K562 (cell line): ENCODE measurements at regions not wholly inside any gene's neighbourhood (a gene's known extent, or its start where the extent isn't known, plus 50 kb on each side); places are given as distances from the start of the nearest gene placed in this dataset.

Source experiments
- ATAC-seq: fragments of 200-7000 bp; cut with Tn5 transposase; 3 replicates; pipeline ENCODE4 v1.9.1; 2020; ENCODE audit warnings: moderate library complexity
- BruUV-seq: library from RNA; stranded (reverse); fragments of 400-500 nt; replicated peaks from 2 replicates; lab custom pipeline; 2021; lab: Mats Ljungman, UMichigan
- CTCF ChIA-PET: fragments of 300-600 bp; formaldehyde crosslinking; extraction: SDS; loops from one replicate; lab custom pipeline; 2021; ENCODE audit warnings: low intra/inter-chr PET ratio; lab: Yijun Ruan, JAX
- POLR2A ChIA-PET: fragments of 300-600, 350-650 bp; sonication (Branson Sonifier 250); formaldehyde crosslinking; extraction: SDS; loops from one replicate; lab custom pipeline; 2021; ENCODE audit warnings: antibody characterized with exemption, inconsistent platforms; lab: Yijun Ruan, JAX
- DNase-seq, 4 experiments: peaks; one replicate each; pipeline versions ENCODE4 v3.0.0 to v3.0.0-alpha.2; 2011 to 2018; ENCODE audit warnings: low spot score in 3 of 4, mixed read lengths in 3 of 4; ENCODE audit errors: extremely low read depth in 1 of 4
- FAIRE-seq: peaks from 2 replicates; lab custom pipeline; 2011; peaks lifted over from hg19 to GRCh38; lab: Jason Lieb, UNC
- H2AFZ ChIP-seq: 2 replicates; pipeline ENCODE4 v1.6.0; 2011; ENCODE audit warnings: low read depth, low read length, control low read depth, inconsistent platforms
- H3K27ac ChIP-seq: fragments of 200-600 bp; 3 replicates; pipeline ENCODE4 v1.8.0; 2011; ENCODE audit warnings: low read depth, mild to moderate bottlenecking, control low read depth, inconsistent platforms, low read length, moderate library complexity, mixed read lengths; ENCODE audit errors: extremely low read depth
- H3K27me3 ChIP-seq, 2 experiments: fragments of 300-600 bp in 1 of 2; 2 replicates in 1 of 2; 3 replicates in 1 of 2; pipeline versions ENCODE4 v1.6.0 to v1.8.0; 2011; ENCODE audit warnings: inconsistent platforms in 2 of 2, low read length in 2 of 2, mild to moderate bottlenecking in 1 of 2, mixed read lengths in 1 of 2, moderate library complexity in 1 of 2; ENCODE audit not compliant: control insufficient read depth in 2 of 2, insufficient read depth in 2 of 2
- H3K36me3 ChIP-seq: fragments of 300-600 bp; 3 replicates; pipeline ENCODE4 v1.8.0; 2011; ENCODE audit warnings: mild to moderate bottlenecking, low read length, inconsistent platforms; ENCODE audit not compliant: control insufficient read depth, insufficient read depth
- H3K4me1 ChIP-seq, 2 experiments: fragments of 200-600 bp in 1 of 2; replicated peaks in 1 of 2; 2 replicates in 1 of 2; 3 replicates in 1 of 2; pipeline versions ENCODE4 v1.5.1 to v1.8.0; 2011; ENCODE audit warnings: inconsistent platforms in 2 of 2, low read length in 2 of 2, mild to moderate bottlenecking in 1 of 2, mixed read lengths in 1 of 2, moderate library complexity in 1 of 2; ENCODE audit not compliant: control insufficient read depth in 2 of 2, insufficient read depth in 2 of 2
- H3K4me2 ChIP-seq: 2 replicates; pipeline ENCODE4 v1.6.1; 2011; ENCODE audit warnings: low read length, control low read depth, inconsistent platforms, mixed read lengths; ENCODE audit not compliant: insufficient read depth
- H3K4me3 ChIP-seq: fragments of 200-600 bp; sonication (generic), shearing (Covaris generic); 2 replicates; pipeline ENCODE4 v1.5.1; 2016; ENCODE audit warnings: control low read depth, inconsistent platforms
- H3K79me2 ChIP-seq: fragments of 200-600 bp; 3 replicates; pipeline ENCODE4 v1.8.0; 2011; ENCODE audit warnings: low read length, inconsistent platforms; ENCODE audit not compliant: control insufficient read depth, insufficient read depth
- H3K9ac ChIP-seq, 2 experiments: 2 replicates each; pipeline versions ENCODE4 v1.6.0 to v1.6.1; 2011; ENCODE audit warnings: low read depth in 2 of 2, low read length in 2 of 2, control low read depth in 1 of 2, inconsistent platforms in 1 of 2, mild to moderate bottlenecking in 1 of 2, mixed read lengths in 1 of 2; ENCODE audit not compliant: insufficient read depth in 1 of 2
- H3K9me1 ChIP-seq: one replicate; pipeline ENCODE4 v1.6.0; 2011; ENCODE audit warnings: inconsistent platforms, mild to moderate bottlenecking, low read length, moderate library complexity; ENCODE audit not compliant: control insufficient read depth, insufficient read depth
- H3K9me3 ChIP-seq: replicated peaks from 2 replicates; pipeline ENCODE4 v1.5.1; 2011; ENCODE audit warnings: low read depth, low read length, inconsistent platforms; ENCODE audit not compliant: control insufficient read depth, insufficient read depth
- H4K20me1 ChIP-seq: replicated peaks from 2 replicates; pipeline ENCODE4 v1.6.1; 2011; ENCODE audit warnings: low read length, inconsistent platforms, mixed read lengths; ENCODE audit not compliant: control insufficient read depth, insufficient read depth
- CTCFL ChIP-seq: IDR thresholded peaks from 2 replicates; pipeline ENCODE4 v1.6.1; 2011; ENCODE audit warnings: borderline replicate concordance, low read depth, mild to moderate bottlenecking, moderate library complexity, low read length; ENCODE audit not compliant: insufficient read depth, poor library complexity, severe bottlenecking
- DMBX1 ChIP-seq: fragments of 250-450 bp; sonication (Bioruptor Pico); IDR thresholded peaks from 2 replicates; pipeline ENCODE4 v1.8.0; 2022; ENCODE audit warnings: inconsistent platforms, mild to moderate bottlenecking, moderate library complexity, borderline replicate concordance
- HDAC2 ChIP-seq: fragments of 450-650 bp; IDR thresholded peaks from 2 replicates; pipeline ENCODE4 v1.6.1; 2016; ENCODE audit warnings: mild to moderate bottlenecking
- IRF2 ChIP-seq: sonication (generic); formaldehyde crosslinking; IDR thresholded peaks from 2 replicates; pipeline ENCODE4 v1.8.1; 2022; ENCODE audit warnings: mild to moderate bottlenecking, missing genetic modification reagents
- NELFE ChIP-seq: IDR thresholded peaks from 2 replicates; pipeline ENCODE4 v1.6.1; 2011; ENCODE audit warnings: mild to moderate bottlenecking; ENCODE audit not compliant: insufficient read depth, insufficient read length
- RAD21 ChIP-seq, 2 experiments: fragments of 250-450 bp in 1 of 2; fragments of 450-650 bp in 1 of 2; sonication (Bioruptor Pico) in 1 of 2; formaldehyde crosslinking in 1 of 2; IDR thresholded peaks in 1 of 2; conservative IDR thresholded peaks in 1 of 2; 2 replicates each; pipeline versions ENCODE4 v1.4.0 to v1.8.0; 2020 to 2022; ENCODE audit warnings: mild to moderate bottlenecking in 2 of 2, moderate library complexity in 1 of 2
- SAFB2 ChIP-seq: fragments of 200-400 bp; formaldehyde crosslinking; IDR thresholded peaks from 2 replicates; pipeline ENCODE4 v1.6.1; 2018; ENCODE audit warnings: borderline replicate concordance, low read length, low read depth, moderate library complexity; ENCODE audit not compliant: severe bottlenecking
- USF1 ChIP-seq: sonication (generic); formaldehyde crosslinking; IDR thresholded peaks from 2 replicates; pipeline ENCODE4 v1.9.0; 2022; ENCODE audit warnings: mild to moderate bottlenecking, missing genetic modification reagents
- WGBS: fragments of 100-300 bp; shearing (Covaris generic); methylation state at CpG from one replicate; pipeline ENCODE4 v1.1.6; 2016; ENCODE audit warnings: low coverage, mixed read lengths; ENCODE audit not compliant: insufficient coverage; ENCODE audit errors: missing lambda C conversion rate; 5-methylcytosine and 5-hydroxymethylcytosine counted together
- in situ Hi-C: fragments of 300-500 bp; cut with MboI; formaldehyde crosslinking; loops from 4 replicates; pipeline ENCODE4 v1.15.0; 2018; ENCODE audit warnings: inconsistent platforms, mixed read lengths
- intact Hi-C: fragments of 100-400 bp; cut with micrococcal nuclease; formaldehyde crosslinking; loops from 2 replicates; pipeline ENCODE4 v1.14.2; 2022
- TF ChIP-seq, protein P1 (sequence below), 2 experiments: fragments of 450-650 bp; formaldehyde crosslinking in 1 of 2; IDR thresholded peaks; 2 replicates each; pipeline versions ENCODE4 v1.4.0 to v1.6.1; 2014 to 2020; ENCODE audit warnings: mild to moderate bottlenecking in 2 of 2, borderline replicate concordance in 1 of 2, low read depth in 1 of 2

DNA sequence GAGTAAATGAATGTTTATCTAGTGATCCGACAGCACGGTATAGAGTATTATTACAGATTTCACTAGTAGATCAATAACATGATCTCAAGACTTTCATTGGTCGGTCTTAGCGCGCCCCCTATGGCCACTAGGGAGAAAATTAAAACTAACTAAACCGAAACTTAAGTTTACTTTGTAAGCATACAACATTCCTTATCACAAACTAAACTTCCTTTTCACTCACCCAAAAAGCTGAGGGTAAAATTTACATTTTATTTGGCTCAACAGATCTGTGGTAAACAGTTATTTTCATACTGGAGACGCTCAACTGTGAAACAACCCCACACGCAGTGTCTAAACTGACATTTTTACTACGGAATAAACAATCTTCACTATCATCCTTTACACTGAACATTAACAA lies 215.6 kb upstream of the MAP2 start:
- Histone ChIP-seq H3K9me3 (no peaks in the 10 kb centered on the region), H3K27me3 (no peaks in the 10 kb centered on the region), H3K9me1 (no peaks in the 10 kb centered on the region), H3K4me3 (0 out of 2 replicates have a peak overlapping the region, but pooled peaks have one; percentile 17), H4K20me1 (no peaks in the 10 kb centered on the region), H3K9ac (peak overlapping the region in 1 of 2 experiments; percentile 38; a peak in 2 of 4 replicates), H3K27ac (no peak overlapping the region), H3K79me2 (no peaks in the 10 kb centered on the region), H2AFZ (peak overlapping the region; percentile 81), H3K4me2 (peak overlapping the region; percentile 43), H3K36me3 (no peaks in the 10 kb centered on the region), H3K4me1 (peaks cover 0 to 6% of the 10 kb centered on the region in 2 experiments; a peak in 1 of 5 replicates)
- no peak for FAIRE-seq
- intact Hi-C loops: loop anchor here (1.0 to 5.0 kb wide), 3 partner anchors 386 to 813 kb away; no protein-coding TSS in a partner anchor
- in situ Hi-C loops: loop anchor here (25.0 kb wide), 1 partner anchor 796 kb away; the partner anchor contains the start of gene PTH2R
- peak; percentile 60; the same call in 2 of the 3 replicates for ATAC-seq
- ChIA-PET CTCF (interaction anchor here (1.5 kb wide), 2 partner anchors 742 to 813 kb away, joined by 4 to 9 read pairs; no protein-coding TSS in a partner anchor), POLR2A (no interaction called here)
- peak; percentile 8 to 44 (median 16) for DNase-seq
- no TSS peak for BruUV-seq
- WGBS: 7% methylated on average over 9 of the region's 9 CpGs
- TF ChIP-seq CTCFL (no peak), RAD21 (CRISPR knock-in tag; conservative IDR thresholded peaks at IDR 0.05 in 1 of 2, IDR thresholded peaks at IDR 0.05 in 1 of 2) (peak; percentile 79 to 80), NELFE (no peak), DMBX1 (CRISPR knock-in tag) (no peak), SAFB2 (no peak), USF1 (CRISPR knock-in tag) (no peak), IRF2 (CRISPR knock-in tag) (no peak), HDAC2 (no peak)
- TF ChIP-seq, protein P1, sequence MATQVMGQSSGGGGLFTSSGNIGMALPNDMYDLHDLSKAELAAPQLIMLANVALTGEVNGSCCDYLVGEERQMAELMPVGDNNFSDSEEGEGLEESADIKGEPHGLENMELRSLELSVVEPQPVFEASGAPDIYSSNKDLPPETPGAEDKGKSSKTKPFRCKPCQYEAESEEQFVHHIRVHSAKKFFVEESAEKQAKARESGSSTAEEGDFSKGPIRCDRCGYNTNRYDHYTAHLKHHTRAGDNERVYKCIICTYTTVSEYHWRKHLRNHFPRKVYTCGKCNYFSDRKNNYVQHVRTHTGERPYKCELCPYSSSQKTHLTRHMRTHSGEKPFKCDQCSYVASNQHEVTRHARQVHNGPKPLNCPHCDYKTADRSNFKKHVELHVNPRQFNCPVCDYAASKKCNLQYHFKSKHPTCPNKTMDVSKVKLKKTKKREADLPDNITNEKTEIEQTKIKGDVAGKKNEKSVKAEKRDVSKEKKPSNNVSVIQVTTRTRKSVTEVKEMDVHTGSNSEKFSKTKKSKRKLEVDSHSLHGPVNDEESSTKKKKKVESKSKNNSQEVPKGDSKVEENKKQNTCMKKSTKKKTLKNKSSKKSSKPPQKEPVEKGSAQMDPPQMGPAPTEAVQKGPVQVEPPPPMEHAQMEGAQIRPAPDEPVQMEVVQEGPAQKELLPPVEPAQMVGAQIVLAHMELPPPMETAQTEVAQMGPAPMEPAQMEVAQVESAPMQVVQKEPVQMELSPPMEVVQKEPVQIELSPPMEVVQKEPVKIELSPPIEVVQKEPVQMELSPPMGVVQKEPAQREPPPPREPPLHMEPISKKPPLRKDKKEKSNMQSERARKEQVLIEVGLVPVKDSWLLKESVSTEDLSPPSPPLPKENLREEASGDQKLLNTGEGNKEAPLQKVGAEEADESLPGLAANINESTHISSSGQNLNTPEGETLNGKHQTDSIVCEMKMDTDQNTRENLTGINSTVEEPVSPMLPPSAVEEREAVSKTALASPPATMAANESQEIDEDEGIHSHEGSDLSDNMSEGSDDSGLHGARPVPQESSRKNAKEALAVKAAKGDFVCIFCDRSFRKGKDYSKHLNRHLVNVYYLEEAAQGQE (IDR thresholded peaks at IDR 0.05; ENCODE audit: borderline replicate concordance): peak; percentile 49; the same call in 1 of the 2 replicates
- TF ChIP-seq, protein P1 (CRISPR knock-in tag; IDR thresholded peaks at IDR 0.05; ENCODE audit: low read depth): no peak
